ENCODE measurements at regions not wholly inside any gene's neighbourhood (a gene's known extent, or its start where the extent isn't known, plus 50 kb on each side); places are given as distances from the start of the nearest gene placed in this dataset.

GRCh38 chr22:47433627-47434026, 671.2 kb downstream of the TBC1D22A start:
- Histone ChIP-seq H3K27ac (ENCODE audit: extremely low read depth, low read depth, low read length) (no peak overlapping the region), H3K4me3 (ENCODE audit: low read depth, low read length) (no peak overlapping the region), H3K4me1 (ENCODE audit: control insufficient read depth, insufficient read depth, low read length) (no peaks in the 10 kb centered on the region), H3K9me3 (ENCODE audit: control insufficient read depth, insufficient read depth, low read depth, low read length) (no peaks in the 10 kb centered on the region), H3K36me3 (ENCODE audit: control insufficient read depth in 2 of 2, insufficient read depth in 1 of 2, low read length in 2 of 2) (no peaks in the 10 kb centered on the region)
- TF ChIP-seq GFI1B (tag by site-specific recombination; IDR thresholded peaks at IDR 0.05) (no peak), RBAK (tag by site-specific recombination; IDR thresholded peaks at IDR 0.05) (no peak), ZNF747 (tag by site-specific recombination; IDR thresholded peaks at IDR 0.05) (no peak), ZBTB7A (tag by site-specific recombination; IDR thresholded peaks at IDR 0.05; ENCODE audit: low read depth) (no peak), ZNF670 (tag by site-specific recombination; IDR thresholded peaks at IDR 0.05; ENCODE audit: low read depth) (no peak), ZNF558 (tag by site-specific recombination; IDR thresholded peaks at IDR 0.05) (no peak), BCL6B (tag by site-specific recombination; IDR thresholded peaks at IDR 0.05) (no peak)
- POLR2A ChIA-PET, result no interaction called here
- CTCF ChIA-PET, result no interaction called here

- Histone ChIP-seq H3K4me1 (ENCODE audit: control insufficient read depth, insufficient read depth, low read length) (no peaks in the 10 kb centered on the region), H3K27ac (ENCODE audit: extremely low read depth, low read depth, low read length) (no peak overlapping the region), H3K9me3 (ENCODE audit: control insufficient read depth, insufficient read depth, low read depth, low read length) (no peaks in the 10 kb centered on the region), H3K4me3 (ENCODE audit: low read depth, low read length) (no peak overlapping the region), H3K36me3 (ENCODE audit: control insufficient read depth in 2 of 2, insufficient read depth in 1 of 2, low read length in 2 of 2) (no peaks in the 10 kb centered on the region)
- ChIA-PET POLR2A (no interaction called here), CTCF (no interaction called here)
- TF ChIP-seq ZNF510 (tag by site-specific recombination; IDR thresholded peaks at IDR 0.05; ENCODE audit: insufficient replicate concordance) (no peak), ZSCAN16 (tag by site-specific recombination; IDR thresholded peaks at IDR 0.05) (no peak), PRDM6 (tag by site-specific recombination; IDR thresholded peaks at IDR 0.05) (no peak), ZNF19 (tag by site-specific recombination; IDR thresholded peaks at IDR 0.05; ENCODE audit: low read depth) (no peak), ZNF791 (tag by site-specific recombination; IDR thresholded peaks at IDR 0.05) (no peak), ZNF169 (tag by site-specific recombination; IDR thresholded peaks at IDR 0.05) (no peak), ZNF114 (tag by site-specific recombination; IDR thresholded peaks at IDR 0.05) (no peak), ZNF449 (tag by site-specific recombination; IDR thresholded peaks at IDR 0.05) (no peak), ZNF501 (tag by site-specific recombination; IDR thresholded peaks at IDR 0.05) (no peak), ZSCAN18 (tag by site-specific recombination; IDR thresholded peaks at IDR 0.05) (no peak), SETDB1 (IDR thresholded peaks at IDR 0.05; ENCODE audit: insufficient read length, low read length) (no peak)
Measured at GRCh38 chr22:47432683-47433082, 670.2 kb downstream of the TBC1D22A start.
